ENCODE measurements at regions not wholly inside any gene's neighbourhood (a gene's known extent, or its start where the extent isn't known, plus 50 kb on each side); places are given as distances from the start of the nearest gene placed in this dataset.

DNA sequence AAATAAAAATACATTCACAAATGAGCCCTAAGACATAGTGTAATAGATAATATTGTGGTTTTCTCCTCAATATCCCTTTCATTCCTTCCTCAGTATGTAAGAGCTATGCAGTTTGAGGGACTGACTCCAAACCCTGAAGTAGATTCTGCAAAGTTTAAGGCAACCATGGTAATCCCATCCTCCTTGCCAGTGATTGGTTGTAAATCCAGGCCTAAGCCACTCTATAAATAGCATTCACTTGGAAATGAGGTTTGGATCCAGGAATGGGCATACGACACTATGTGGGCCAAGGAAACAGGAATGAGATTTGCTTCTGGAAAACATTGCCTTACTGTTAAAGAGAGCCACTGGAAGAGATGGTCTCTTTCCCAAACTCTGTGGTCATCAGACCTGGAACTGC, 468.7 kb upstream of the SOX5 start:
- DNase-seq (ENCODE audit: insufficient read length) = no peak
- TF ChIP-seq POLR2AphosphoS5 (IDR thresholded peaks at IDR 0.05; ENCODE audit: low read depth, low read length) = no peak
- FAIRE-seq = no peak

DNA sequence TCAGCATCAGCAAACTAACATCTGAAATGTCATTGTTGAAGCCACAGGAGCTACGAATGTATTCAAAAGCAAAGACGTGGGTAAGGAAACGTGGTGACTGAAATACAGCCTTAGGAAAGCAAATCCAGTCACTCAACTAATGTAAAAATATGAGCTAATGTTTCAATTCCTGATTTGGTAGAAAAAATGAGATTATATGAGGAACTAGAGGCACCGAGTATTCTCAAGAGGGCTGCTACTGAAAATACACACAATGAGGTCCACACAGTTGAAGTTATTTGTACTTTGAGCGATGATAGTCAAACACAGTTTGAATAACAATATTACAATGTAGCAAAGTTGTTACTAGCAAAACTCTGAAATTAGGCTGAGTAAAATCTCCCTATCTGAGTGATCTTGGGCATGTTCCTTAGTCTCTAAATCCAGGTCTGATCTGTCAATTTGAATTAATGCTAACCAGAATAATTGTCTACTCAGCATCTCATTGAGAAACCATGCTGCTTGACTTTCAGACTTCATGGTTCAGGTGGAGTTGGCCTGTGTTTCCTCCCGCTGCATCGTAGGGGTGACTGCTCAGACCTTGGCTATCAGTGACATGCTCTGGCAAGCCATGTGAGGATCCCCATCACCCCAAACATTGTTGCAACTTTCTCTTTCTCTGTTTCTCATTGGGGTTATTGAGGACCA, 467.1 kb upstream of the SOX5 start:
- no peak for FAIRE-seq
- DNase-seq (ENCODE audit: insufficient read length) = no peak
- TF ChIP-seq TAF1 (IDR thresholded peaks at IDR 0.05; ENCODE audit: borderline replicate concordance, low read depth, low read length) (no peak), POLR2A (IDR thresholded peaks at IDR 0.05; ENCODE audit: low read depth, low read length) (no peak), POLR2AphosphoS5 (IDR thresholded peaks at IDR 0.05; ENCODE audit: low read depth, low read length) (no peak)

DNA sequence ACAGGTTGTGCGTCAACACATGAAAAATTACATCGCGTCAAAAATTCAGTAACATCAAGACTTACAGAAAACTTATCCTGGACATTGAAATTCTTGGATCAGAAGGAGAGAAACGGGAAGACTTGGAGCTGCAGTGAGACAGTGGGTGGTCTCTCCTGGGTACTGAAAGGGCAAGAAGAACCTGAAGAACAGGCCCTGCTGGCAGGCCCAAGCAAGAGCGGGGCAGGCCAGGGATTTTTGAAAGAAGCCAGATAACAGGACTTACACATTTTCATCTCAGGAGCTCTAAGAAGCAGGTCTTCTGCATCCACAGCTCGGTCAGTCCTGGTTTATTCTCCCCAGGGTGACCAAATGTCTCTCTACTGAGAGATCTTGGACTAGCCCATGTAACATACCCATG, 466.5 kb upstream of the SOX5 start:
- FAIRE-seq = no peak
- no peak for TF ChIP-seq POLR2AphosphoS5 (IDR thresholded peaks at IDR 0.05; ENCODE audit: low read depth, low read length)
- no peak for DNase-seq (ENCODE audit: insufficient read length)

DNA sequence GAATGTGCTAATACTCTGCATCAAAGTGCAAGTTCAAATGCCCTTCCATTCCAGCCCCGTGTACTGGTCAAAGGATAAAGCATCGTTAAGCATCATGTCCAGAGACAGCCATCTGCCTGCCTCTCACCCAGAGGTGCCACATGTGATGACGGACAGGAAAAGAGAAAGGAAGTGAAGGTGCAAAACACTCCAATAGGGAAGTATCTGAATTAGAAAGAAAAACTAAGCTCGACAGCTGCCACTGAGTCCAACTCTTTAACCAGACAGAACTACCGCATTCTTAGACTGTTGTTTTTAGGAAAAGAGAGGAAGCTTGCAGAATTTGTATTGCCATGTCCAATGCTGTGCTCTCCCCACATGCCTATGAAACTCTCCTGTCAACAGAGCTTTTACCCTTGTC, 465.0 kb upstream of the SOX5 start:
- TF ChIP-seq POLR2A (IDR thresholded peaks at IDR 0.05; ENCODE audit: low read depth, low read length) (no peak), TAF1 (IDR thresholded peaks at IDR 0.05; ENCODE audit: borderline replicate concordance, low read depth, low read length) (no peak), POLR2AphosphoS5 (IDR thresholded peaks at IDR 0.05; ENCODE audit: low read depth, low read length) (no peak)
- FAIRE-seq (no peak), DNase-seq (ENCODE audit: insufficient read length) (no peak)

DNA sequence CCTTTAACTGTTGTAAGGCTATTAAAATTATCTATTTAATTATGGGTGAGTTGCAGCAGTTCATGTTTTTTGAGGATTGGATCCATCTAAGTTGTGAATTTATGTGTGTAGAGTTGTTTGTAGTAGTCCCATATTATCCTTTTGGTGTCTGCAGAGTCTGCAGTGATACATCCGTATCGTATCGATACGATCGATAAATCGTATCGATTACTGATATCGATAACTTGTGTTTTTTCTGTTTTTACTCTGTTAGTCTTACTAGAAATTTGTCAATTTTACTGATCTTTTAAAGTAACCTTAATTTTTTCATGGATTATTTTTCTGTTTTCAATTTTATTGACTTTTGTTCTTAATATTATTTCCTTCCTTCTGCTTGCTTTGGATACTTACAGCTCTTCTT, 462.5 kb upstream of the SOX5 start:
- no peak for FAIRE-seq
- DNase-seq (ENCODE audit: insufficient read length) = no peak
- TF ChIP-seq POLR2A (IDR thresholded peaks at IDR 0.05; ENCODE audit: low read depth, low read length) = no peak
- no peak for TF ChIP-seq TAF1 (IDR thresholded peaks at IDR 0.05; ENCODE audit: borderline replicate concordance, low read depth, low read length)
- no peak for TF ChIP-seq POLR2AphosphoS5 (IDR thresholded peaks at IDR 0.05; ENCODE audit: low read depth, low read length)

DNA sequence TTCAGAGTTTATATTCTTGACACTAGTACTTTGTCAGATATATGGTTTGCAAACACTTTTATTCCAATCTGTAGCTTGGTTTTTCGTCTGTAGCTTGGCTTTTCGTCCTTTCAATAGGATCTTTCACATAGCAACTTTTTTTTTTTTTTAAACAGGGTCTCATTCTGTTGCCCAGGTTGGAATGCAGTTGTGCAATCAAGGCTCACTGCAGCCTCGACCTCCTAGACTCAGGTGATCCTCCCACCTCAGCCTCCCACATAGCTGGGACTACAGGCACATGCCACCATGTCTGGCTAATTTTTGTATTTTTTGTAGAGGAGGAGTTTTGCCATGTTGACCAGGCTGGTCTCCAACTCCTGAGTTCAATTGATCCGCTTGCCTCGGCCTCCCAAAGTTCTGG, 460.4 kb upstream of the SOX5 start:
- TF ChIP-seq TAF1 (IDR thresholded peaks at IDR 0.05; ENCODE audit: borderline replicate concordance, low read depth, low read length) = no peak
- no peak for TF ChIP-seq POLR2A (IDR thresholded peaks at IDR 0.05; ENCODE audit: low read depth, low read length)
- no peak for TF ChIP-seq POLR2AphosphoS5 (IDR thresholded peaks at IDR 0.05; ENCODE audit: low read depth, low read length)
- FAIRE-seq (no peak), DNase-seq (ENCODE audit: insufficient read length) (no peak)

DNA sequence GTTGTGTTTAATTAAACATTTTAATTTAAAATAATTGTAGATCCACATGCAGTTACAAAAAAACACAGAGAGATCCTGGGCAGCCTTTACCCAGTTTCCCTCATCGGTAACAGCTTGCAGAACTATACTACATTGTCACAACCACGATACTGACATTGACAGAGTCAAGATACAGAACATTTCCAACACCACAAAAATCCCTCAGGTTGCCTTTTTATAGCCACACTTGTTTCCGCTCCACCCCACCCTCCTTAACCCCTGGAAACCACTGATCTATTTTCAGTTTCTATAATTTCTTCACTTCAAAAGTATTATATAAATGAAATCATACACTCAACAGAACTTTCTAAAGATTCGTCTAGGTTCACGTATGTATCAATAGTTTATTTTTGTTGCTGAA, 458.8 kb upstream of the SOX5 start:
- no peak for FAIRE-seq
- no peak for DNase-seq (ENCODE audit: insufficient read length)
- TF ChIP-seq POLR2AphosphoS5 (IDR thresholded peaks at IDR 0.05; ENCODE audit: low read depth, low read length) = no peak
- no peak for TF ChIP-seq TAF1 (IDR thresholded peaks at IDR 0.05; ENCODE audit: borderline replicate concordance, low read depth, low read length)
- TF ChIP-seq POLR2A (IDR thresholded peaks at IDR 0.05; ENCODE audit: low read depth, low read length) = no peak

DNA sequence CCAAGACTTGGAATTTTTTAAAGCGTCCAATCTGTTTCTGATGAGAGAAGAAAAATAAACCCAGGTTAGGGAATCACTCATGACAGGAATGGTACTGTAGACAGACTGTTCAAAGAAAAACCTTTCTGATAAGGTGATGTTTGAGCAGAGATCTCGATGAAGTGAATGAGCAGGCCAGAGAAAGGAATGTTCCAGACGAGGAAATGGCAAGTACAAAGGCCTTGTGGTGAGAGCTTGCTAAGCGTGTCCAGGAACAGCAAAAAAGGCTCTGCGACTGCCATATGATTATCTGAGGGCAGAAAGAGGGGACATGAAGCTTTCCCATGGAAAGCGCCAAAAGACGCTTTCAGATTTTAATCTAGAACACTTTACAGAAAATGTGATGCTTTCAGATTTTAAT, 458.4 kb upstream of the SOX5 start:
- FAIRE-seq = no peak
- TF ChIP-seq TAF1 (IDR thresholded peaks at IDR 0.05; ENCODE audit: borderline replicate concordance, low read depth, low read length) = no peak
- TF ChIP-seq POLR2A (IDR thresholded peaks at IDR 0.05; ENCODE audit: low read depth, low read length) = no peak

DNA sequence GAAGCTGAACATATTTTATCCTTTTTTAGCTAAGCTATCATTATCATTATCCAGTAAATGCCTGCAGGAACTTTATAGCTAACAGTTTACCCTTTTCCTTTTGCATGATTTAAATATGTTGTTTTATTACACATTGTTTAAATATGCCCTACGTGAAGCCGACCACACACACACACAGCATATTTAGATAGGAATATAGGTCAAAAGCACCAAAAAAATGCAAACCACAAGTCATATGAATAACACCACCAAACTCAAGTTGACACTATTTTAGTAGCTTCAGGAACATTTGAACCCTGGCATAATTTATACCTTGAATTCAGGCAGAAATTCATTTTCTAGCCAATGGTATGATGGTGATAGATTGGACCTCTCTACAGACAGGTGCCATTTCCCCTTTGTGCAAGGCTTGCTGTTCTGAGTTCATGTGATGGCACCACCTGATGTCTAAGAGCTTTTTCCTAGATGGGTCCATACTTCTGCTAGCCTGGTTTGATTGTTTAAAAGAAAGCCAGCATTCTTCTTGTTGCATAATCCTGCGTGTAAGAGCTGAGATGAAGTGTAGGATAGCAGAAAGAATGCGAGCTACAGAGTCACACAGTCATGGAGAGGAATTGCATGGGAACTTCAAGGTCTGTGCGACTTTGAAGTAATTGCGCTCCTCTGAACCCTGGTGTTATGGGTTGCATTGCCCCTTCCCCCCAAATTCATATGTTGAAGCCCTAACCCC, 454.8 kb upstream of the SOX5 start:
- FAIRE-seq (no peak), DNase-seq (ENCODE audit: insufficient read length) (no peak)
- TF ChIP-seq TAF1 (IDR thresholded peaks at IDR 0.05; ENCODE audit: borderline replicate concordance, low read depth, low read length) (no peak), POLR2A (IDR thresholded peaks at IDR 0.05; ENCODE audit: low read depth, low read length) (no peak), POLR2AphosphoS5 (IDR thresholded peaks at IDR 0.05; ENCODE audit: low read depth, low read length) (no peak)

More for the DNA sequence above, 458.4 kb upstream of the SOX5 start:
- DNase-seq (ENCODE audit: insufficient read length) = no peak

DNA sequence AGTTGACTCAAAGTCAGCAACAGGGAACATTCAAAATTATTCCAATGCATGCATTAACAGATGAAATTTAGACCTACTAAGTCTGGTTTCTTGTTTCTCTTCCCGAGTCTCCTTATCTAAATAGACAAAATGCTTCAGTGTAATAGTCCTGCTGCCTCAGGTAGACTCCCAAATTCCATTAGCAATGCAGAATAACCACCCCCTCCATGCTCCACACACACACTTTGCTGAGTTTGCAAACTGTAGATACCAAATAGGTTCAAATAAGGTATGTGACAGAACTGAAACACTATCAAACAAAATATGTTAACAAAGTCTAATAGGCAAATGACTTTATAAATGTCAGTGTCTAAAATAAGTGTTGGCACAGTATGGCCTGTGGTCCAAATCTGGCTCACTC, 451.1 kb upstream of the SOX5 start:
- no peak for FAIRE-seq
- no peak for DNase-seq (ENCODE audit: insufficient read length)

DNA sequence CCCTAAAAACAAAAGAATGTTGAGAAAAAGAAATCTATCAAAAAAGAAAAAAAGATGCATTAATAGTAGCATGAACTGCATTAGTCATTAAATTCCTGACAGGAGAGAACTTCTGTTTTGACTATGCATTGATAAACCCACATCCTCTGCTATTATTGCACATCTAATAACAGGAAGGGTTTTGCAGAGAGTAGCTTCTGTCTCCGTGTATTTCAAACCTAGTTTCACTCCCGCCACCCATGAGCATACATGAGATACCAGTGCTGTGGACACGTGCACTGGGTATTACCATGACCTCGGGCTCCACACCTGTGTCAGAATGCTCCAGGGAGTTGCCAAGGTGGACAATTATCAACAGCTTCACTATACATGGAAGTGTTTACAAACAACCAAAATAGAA, 449.1 kb upstream of the SOX5 start:
- no peak for FAIRE-seq
- TF ChIP-seq POLR2AphosphoS5 (IDR thresholded peaks at IDR 0.05; ENCODE audit: low read depth, low read length) = no peak
- no peak for TF ChIP-seq POLR2A (IDR thresholded peaks at IDR 0.05; ENCODE audit: low read depth, low read length)
- no peak for TF ChIP-seq TAF1 (IDR thresholded peaks at IDR 0.05; ENCODE audit: borderline replicate concordance, low read depth, low read length)
- no peak for DNase-seq (ENCODE audit: insufficient read length)

More for the DNA sequence above, 451.1 kb upstream of the SOX5 start:
- TF ChIP-seq POLR2A (IDR thresholded peaks at IDR 0.05; ENCODE audit: low read depth, low read length) = no peak
- TF ChIP-seq POLR2AphosphoS5 (IDR thresholded peaks at IDR 0.05; ENCODE audit: low read depth, low read length) = no peak
- TF ChIP-seq TAF1 (IDR thresholded peaks at IDR 0.05; ENCODE audit: borderline replicate concordance, low read depth, low read length) = no peak

DNA sequence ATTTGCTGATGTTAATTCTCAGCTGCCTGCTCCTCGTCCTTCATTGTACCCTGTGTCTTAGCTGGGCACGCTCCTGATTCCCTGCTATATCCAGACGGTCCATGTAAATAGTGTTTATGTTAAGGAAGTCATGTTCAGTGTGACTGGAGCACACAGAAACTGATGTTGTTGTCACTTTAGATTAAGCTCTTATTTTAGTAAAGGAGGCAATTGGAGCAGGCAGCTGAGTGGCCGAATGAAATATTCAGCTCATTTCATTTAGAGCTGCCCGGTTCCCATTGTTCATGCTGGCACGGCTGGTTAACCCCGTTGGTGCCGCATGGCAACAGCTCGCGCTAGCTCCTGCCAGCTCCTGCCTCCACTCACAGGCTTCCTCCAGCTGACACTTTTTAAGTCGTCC, 446.8 kb upstream of the SOX5 start:
- TF ChIP-seq POLR2AphosphoS5 (IDR thresholded peaks at IDR 0.05; ENCODE audit: low read depth, low read length) = no peak
- TF ChIP-seq POLR2A (IDR thresholded peaks at IDR 0.05; ENCODE audit: low read depth, low read length) = no peak
- no peak for TF ChIP-seq TAF1 (IDR thresholded peaks at IDR 0.05; ENCODE audit: borderline replicate concordance, low read depth, low read length)
- FAIRE-seq (no peak), DNase-seq (ENCODE audit: insufficient read length) (no peak)

Measured in GM12892 (cell line).